Stimulated activated CD4-positive, alpha-beta T cell treated with anti-CD3 and anti-CD28 coated beads, Interleukin-4, amount 100 ng/mL, for 24 hours (primary cell): ENCODE measurements at regions not wholly inside any gene's neighbourhood (a gene's known extent, or its start where the extent isn't known, plus 50 kb on each side); places are given as distances from the start of the nearest gene placed in this dataset.

Experiments
- DNase-seq: peaks from one replicate; pipeline ENCODE4 v3.0.0-alpha.2; 2020

- DNase-seq: no peak
Observed at GRCh38 chr6:165906736-165907135, 243.7 kb upstream of the PDE10A start.

DNA sequence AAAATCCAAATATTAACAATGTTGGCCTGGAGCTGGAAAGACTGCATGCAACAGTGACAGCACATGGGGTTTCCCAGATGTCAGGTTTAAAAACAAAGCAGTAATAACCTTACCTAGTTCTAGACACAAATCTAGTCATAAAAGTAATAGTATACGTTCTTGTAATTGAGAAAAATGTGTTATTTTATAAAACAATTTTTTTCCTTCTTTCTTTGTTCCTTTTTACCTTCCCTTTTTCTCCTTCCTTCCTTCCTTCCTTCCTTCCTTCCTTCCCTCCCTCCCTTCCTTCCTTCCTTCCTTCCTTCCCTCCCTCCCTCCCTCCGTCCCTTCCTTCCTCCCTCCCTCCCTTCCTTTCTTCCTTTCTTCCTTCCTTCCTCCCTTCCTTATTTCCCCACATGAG lies 242.7 kb upstream of the PDE10A start:
- DNase-seq: no peak

GRCh38 chr6:165900970-165901369 lies 237.9 kb upstream of the PDE10A start:
- DNase-seq: no peak

- no peak for DNase-seq
Observed at GRCh38 chr6:165899611-165900010, 236.6 kb upstream of the PDE10A start.

DNA sequence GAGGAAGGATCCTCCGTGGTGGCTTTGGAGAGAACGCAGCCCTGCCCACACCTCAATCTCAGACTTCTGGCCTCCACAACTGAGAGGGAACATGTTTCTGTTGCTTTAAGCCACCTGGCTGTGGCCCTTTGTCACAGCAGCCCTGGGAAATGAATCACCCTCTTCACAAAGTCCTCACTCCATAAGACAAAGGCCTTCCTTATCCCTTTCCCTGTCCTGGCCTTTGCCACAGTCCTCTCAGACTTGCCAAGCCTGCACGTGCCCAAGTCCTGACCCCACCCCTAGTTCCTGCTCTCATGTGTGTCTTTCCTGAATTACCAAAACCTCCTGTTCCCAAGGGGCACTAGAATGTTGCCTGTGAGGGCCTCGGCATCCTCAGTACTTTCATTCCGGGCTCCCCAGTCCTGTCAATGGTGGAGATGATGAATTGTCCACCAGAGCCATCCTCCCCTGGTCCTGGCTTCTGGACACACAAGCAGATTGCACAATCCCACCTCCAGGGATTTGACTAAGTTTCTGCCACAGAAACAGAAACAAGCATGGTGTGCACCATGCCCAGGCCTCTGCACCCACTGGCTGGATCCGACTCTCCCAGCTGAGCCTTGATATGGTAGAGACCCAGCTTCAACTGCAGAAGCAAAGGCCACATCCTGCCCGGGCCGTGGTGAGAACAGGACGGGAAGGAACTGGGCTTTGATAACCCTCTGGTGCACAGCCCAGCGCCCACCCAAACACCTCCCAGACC lies 232.6 kb upstream of the PDE10A start:
- no peak for DNase-seq

GRCh38 chr6:165894171-165894825 lies 231.3 kb upstream of the PDE10A start:
- no peak for DNase-seq

- DNase-seq: no peak
Observed at GRCh38 chr6:165893431-165893830, 230.4 kb upstream of the PDE10A start.

DNA sequence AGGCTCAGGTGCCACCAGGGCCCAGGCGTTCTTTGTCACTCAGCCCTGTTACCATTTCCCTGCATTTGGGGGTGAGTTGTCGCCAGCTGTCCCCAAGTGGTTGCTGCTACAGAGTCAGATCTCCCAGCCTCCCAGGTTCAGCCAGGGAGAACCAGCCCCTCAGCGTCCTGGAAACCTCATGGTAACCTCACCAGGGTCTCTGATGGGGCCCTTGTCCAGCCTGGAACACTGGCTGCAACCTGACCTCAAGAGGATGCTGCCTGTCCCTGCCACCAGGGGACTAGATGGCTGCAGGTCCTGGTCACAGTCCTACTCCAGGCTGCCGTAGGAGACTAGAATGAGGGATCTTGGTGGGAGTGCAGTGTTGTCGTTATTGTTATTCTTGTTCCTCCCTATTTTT lies 228.3 kb upstream of the PDE10A start:
- no peak for DNase-seq

DNA sequence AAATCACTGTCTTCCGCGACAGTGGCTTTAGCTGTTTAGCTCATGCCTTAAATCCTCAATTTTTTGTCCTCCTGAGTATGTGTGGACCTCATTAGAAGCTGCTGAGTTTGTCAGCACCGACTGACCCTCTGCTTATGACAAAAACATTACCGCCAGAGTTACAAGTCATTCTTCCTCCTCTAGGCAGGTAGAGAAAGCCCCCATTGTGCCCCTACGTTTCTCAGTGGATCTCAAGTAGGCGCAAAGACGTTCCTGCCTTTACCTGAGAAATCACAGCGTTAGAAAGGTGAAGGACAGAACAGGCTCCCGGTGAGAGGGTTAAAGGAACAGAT lies 227.3 kb upstream of the PDE10A start:
- no peak for DNase-seq

- no peak for DNase-seq
Observed at GRCh38 chr6:165889636-165890403, 226.8 kb upstream of the PDE10A start.

DNA sequence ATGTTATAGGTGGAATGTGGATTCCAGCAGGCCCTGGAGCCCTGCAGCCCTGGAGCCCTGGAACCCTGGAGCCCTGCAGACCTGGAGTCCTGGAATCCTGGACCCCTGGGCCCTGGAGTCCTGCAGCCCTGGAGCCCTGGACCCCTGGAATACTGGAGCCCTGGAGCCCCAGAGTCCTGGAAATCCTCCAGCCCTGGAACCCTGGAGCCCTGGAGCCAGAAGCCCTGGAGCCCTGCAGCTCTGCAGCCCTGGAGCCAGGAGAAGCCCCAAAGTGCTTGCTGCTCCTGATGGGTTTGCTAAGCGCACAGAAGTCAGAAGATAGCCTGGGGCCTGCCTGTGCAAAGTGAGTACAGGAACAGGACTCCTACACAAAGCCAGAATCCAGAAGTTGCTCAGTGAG lies 223.1 kb upstream of the PDE10A start:
- no peak for DNase-seq

GRCh38 chr6:165884813-165885765 lies 222.0 kb upstream of the PDE10A start:
- DNase-seq: peak; percentile 66

- DNase-seq: no peak
Observed at GRCh38 chr6:165883851-165884640, 221.0 kb upstream of the PDE10A start.

DNA sequence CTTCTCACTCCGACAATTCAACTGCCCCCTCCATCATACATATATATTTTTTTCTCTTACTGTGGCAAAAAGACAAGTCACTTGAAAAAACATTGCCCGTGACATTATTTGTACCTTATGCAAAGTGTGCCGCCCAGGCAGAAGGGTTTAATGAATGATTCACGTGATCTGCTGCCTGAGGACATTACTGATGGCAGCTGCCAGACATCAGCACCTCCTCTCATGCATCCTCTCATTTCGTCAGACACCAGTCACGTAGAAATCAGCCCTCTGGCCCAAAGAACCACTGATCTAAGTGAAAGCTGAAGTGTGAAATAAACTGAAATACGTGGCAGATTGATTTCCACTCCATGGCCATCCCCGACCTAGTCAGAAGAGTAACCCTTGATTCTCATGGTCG lies 218.8 kb upstream of the PDE10A start:
- no peak for DNase-seq

GRCh38 chr6:165880686-165881085 lies 217.6 kb upstream of the PDE10A start:
- DNase-seq: no peak

DNA sequence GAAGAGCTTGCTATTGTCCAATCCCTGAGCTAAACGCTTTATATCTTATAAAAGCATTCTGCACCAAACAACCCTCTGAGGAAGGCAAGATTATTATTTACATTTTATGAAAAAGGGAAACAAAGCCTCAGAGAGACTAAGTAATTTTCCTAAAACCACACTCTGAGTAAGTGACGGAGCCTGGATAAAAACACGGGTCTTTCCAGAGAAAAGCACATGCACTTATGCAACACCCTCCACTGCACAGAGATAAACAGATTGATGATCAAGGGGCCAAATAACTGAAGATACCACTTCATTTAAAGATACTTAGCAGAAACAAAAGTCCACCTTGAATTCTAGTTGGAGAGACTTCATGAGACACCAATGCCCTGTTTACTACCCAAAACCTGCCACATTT lies 214.7 kb upstream of the PDE10A start:
- no peak for DNase-seq

- no peak for DNase-seq
Observed at GRCh38 chr6:165877192-165877591, 214.2 kb upstream of the PDE10A start.

DNA sequence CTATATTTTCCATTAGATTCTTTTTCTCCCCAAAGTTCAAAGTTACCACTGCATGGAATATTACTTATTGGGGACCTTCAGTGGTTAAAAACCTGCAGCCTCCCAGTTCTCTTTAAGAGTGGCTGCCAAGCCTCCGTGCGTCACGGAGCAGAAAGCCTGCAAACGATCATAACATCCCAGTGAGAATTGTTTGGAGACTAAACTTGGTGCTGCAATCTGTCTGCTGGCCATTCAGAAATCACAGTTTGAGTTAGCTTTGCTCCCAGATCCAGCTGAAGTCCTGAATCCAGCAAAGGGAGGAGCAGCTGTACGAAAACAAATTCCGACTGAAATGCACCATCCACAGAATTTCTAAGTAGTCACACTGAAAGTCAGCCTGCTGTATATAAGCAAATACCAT lies 213.5 kb upstream of the PDE10A start:
- DNase-seq: no peak

- no peak for DNase-seq
Observed at GRCh38 chr6:165875946-165876345, 212.9 kb upstream of the PDE10A start.

DNA sequence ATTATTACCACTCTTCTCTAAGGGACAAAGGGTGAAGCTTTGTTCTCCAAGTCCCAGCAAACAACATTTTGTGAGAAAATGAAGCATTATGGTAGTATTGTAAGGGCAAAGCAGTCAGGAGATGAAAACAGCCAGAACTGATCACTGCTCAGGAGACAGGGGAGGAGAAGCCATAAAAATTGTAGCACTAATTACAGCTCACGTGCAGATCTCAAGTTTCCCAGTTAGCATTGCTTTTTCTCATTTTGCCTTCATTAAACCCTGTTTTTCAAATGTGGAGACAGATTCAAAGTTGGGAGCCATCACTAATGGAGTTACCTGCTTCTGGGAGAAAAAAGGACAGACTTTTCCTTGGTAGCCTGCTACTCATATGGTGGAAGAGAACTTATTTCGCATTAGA lies 210.9 kb upstream of the PDE10A start:
- no peak for DNase-seq

GRCh38 chr6:165872811-165873210 lies 209.8 kb upstream of the PDE10A start:
- no peak for DNase-seq

DNA sequence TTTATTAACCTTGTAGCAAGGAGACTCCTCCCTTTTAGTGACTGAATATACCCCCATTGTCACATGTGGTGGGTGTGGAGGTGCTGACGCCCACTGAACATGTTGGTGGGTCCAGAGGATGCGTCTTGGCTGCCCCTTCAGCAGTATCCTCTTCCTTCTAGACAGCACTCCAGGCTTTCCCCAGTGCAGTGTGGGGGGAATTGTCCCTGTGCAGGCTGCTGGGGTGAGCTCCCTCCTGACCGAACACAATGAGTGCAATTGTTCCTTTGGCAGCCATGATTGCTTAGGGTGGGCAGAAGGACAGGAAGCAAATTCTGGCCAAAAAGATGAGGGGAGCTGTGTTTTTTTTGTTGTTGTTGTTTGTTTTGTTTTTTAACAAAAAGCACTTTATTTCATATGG lies 209.3 kb upstream of the PDE10A start:
- no peak for DNase-seq
